LNCaP clone FGC (cell line): ENCODE measurements at regions not wholly inside any gene's neighbourhood (a gene's known extent, or its start where the extent isn't known, plus 50 kb on each side); places are given as distances from the start of the nearest gene placed in this dataset.

Source experiments
- DNase-seq: peaks from one replicate; pipeline ENCODE4 v3.0.0-alpha.2; 2011; ENCODE audit warnings: low read depth
- H3K4me3 ChIP-seq: 2 replicates; pipeline ENCODE4 v1.5.1; 2011; ENCODE audit warnings: mild to moderate bottlenecking, low read depth, low read length, control low read depth
- TF ChIP-seq, protein P1 (sequence below): IDR thresholded peaks from 2 replicates; pipeline ENCODE4 v1.5.1; 2012; ENCODE audit warnings: mild to moderate bottlenecking; ENCODE audit not compliant: control insufficient read depth, insufficient read depth; ENCODE audit errors: extremely low read depth

GRCh38 chrX:96568071-96568470 lies 116.6 kb upstream of the DIAPH2 start:
- no peak for DNase-seq
- H3K4me3 ChIP-seq, result no peak overlapping the region
- TF ChIP-seq, protein P1, sequence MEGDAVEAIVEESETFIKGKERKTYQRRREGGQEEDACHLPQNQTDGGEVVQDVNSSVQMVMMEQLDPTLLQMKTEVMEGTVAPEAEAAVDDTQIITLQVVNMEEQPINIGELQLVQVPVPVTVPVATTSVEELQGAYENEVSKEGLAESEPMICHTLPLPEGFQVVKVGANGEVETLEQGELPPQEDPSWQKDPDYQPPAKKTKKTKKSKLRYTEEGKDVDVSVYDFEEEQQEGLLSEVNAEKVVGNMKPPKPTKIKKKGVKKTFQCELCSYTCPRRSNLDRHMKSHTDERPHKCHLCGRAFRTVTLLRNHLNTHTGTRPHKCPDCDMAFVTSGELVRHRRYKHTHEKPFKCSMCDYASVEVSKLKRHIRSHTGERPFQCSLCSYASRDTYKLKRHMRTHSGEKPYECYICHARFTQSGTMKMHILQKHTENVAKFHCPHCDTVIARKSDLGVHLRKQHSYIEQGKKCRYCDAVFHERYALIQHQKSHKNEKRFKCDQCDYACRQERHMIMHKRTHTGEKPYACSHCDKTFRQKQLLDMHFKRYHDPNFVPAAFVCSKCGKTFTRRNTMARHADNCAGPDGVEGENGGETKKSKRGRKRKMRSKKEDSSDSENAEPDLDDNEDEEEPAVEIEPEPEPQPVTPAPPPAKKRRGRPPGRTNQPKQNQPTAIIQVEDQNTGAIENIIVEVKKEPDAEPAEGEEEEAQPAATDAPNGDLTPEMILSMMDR, result no peak

DNA sequence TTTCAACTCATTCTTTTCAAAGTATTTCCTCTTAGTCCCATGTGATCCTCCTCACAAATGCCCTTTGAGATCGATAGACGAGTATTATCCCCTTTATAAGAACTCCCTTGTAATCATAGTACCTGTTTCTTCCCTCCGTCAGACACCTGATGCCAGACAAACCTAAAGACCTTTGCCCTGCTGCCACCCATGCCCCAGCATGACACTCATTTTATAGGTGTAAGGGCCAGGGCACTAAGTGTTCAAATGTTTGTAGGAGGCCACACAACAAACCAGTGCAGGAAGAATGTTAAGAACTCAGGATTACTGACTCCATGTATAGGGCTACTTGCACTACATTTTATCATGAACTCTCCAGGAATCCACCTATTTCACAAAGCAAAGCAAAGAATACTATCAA lies 115.6 kb upstream of the DIAPH2 start:
- no peak overlapping the region for H3K4me3 ChIP-seq
- no peak for DNase-seq
- TF ChIP-seq, protein P1, result no peak

- TF ChIP-seq, protein P1, result no peak
- H3K4me3 ChIP-seq, result no peak overlapping the region
- DNase-seq, result no peak
These were observed 109.6 kb upstream of the DIAPH2 start for GRCh38 chrX:96575011-96575410.

- TF ChIP-seq, protein P1, result no peak
- DNase-seq, result no peak
- H3K4me3 ChIP-seq, result no peak overlapping the region
These were observed 108.3 kb upstream of the DIAPH2 start for GRCh38 chrX:96576368-96576767.

- no peak overlapping the region for H3K4me3 ChIP-seq
- TF ChIP-seq, protein P1, result no peak
- DNase-seq, result no peak
These were observed 105.9 kb upstream of the DIAPH2 start for GRCh38 chrX:96578781-96579180.

DNA sequence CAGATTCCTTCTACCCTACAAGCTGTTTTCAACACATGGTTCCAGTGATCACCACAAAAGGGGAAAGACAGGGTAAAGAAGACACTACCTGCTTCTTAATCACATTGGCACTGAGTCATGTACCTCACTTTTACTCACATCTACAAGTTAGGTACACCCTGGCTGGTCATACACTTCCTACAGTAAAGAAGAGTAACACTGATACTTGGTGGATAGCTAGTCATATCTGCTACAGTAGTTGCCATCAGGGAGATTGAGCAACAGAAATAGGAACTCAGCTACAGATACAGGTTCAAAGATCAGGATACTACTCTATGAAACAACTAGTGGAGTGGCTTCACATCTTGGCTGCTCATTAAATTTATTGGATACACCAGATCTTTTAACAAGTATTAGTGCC lies 105.4 kb upstream of the DIAPH2 start:
- TF ChIP-seq, protein P1, result no peak
- H3K4me3 ChIP-seq, result no peak overlapping the region
- no peak for DNase-seq

DNA sequence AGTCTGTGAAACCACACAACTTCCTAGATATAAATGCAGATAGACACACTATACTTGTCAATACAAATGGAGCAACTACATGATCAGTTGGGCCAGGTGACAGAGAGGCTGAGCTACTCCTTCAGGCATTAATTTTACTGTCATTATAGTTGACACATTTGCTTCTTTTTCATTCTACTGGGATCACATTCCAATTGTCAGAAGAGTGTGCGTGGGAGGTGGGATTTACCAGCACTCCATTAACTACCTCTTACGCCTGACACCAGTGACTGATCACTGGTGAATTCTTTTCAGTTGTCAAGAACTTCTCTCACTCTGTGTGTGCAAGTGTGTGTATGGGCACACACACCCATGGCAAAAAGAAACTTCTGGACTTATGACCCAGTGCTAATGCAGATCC lies 94.2 kb upstream of the DIAPH2 start:
- no peak for DNase-seq
- H3K4me3 ChIP-seq, result no peak overlapping the region
- TF ChIP-seq, protein P1, result no peak
